AG10803 (cell line): ENCODE measurements at regions not wholly inside any gene's neighbourhood (a gene's known extent, or its start where the extent isn't known, plus 50 kb on each side); places are given as distances from the start of the nearest gene placed in this dataset.
A peak's percentile ranks its signal among the peaks of the same experiment; 100 is the strongest.

Experiments used
- DNase-seq: peaks from one replicate; pipeline ENCODE4 v3.0.0; 2010; ENCODE audit warnings: low read depth
- H3K4me3 ChIP-seq: 2 replicates; pipeline ENCODE4 v1.5.1; 2011; ENCODE audit warnings: mild to moderate bottlenecking, low read length, control low read depth
- CTCF ChIP-seq: conservative IDR thresholded peaks from 2 replicates; pipeline ENCODE4 v1.5.1; 2011; ENCODE audit warnings: mild to moderate bottlenecking, low read length, control low read depth, inconsistent platforms

- no peak for DNase-seq
- no peak overlapping the region for H3K4me3 ChIP-seq
- TF ChIP-seq CTCF, result no peak
Observed at GRCh38 chr9:2332663-2333062, 288.9 kb upstream of the VLDLR start.

- no peak for TF ChIP-seq CTCF
- DNase-seq, result no peak
- no peak overlapping the region for H3K4me3 ChIP-seq
Observed at GRCh38 chr9:2335260-2335659, 286.3 kb upstream of the VLDLR start.

GRCh38 chr9:2336055-2336454, 285.5 kb upstream of the VLDLR start:
- DNase-seq, result peak; percentile 10
- H3K4me3 ChIP-seq, result no peak overlapping the region
- TF ChIP-seq CTCF, result peak; percentile 37

GRCh38 chr9:2337131-2337530, 284.5 kb upstream of the VLDLR start:
- H3K4me3 ChIP-seq, result no peak overlapping the region
- no peak for TF ChIP-seq CTCF
- no peak for DNase-seq

GRCh38 chr9:2337627-2338026, 284.0 kb upstream of the VLDLR start:
- TF ChIP-seq CTCF, result no peak
- no peak overlapping the region for H3K4me3 ChIP-seq
- DNase-seq, result no peak

GRCh38 chr9:2338777-2339365, 282.7 kb upstream of the VLDLR start:
- DNase-seq, result no peak
- no peak overlapping the region for H3K4me3 ChIP-seq
- TF ChIP-seq CTCF, result no peak

- no peak overlapping the region for H3K4me3 ChIP-seq
- no peak for DNase-seq
- TF ChIP-seq CTCF, result no peak
Observed at GRCh38 chr9:2339416-2339815, 282.2 kb upstream of the VLDLR start.
